SU-DHL-6 (cell line): ENCODE measurements at regions not wholly inside any gene's neighbourhood (a gene's known extent, or its start where the extent isn't known, plus 50 kb on each side); places are given as distances from the start of the nearest gene placed in this dataset.

Experiments
- H2AFZ ChIP-seq: fragments of 200-600 bp; sonication (generic); 2 replicates; pipeline ENCODE4 v1.6.1; 2014; ENCODE audit warnings: low read depth, mild to moderate bottlenecking, moderate library complexity, mixed read lengths, antibody characterized with exemption, low read length; ENCODE audit not compliant: severe bottlenecking
- H3F3A ChIP-seq: fragments of 200-600 bp; shearing (Covaris generic); 2 replicates; pipeline ENCODE4 v1.6.0; 2016; ENCODE audit warnings: antibody characterized with exemption, mild to moderate bottlenecking; ENCODE audit not compliant: insufficient read depth
- H3K27ac ChIP-seq: fragments of 200-600 bp; sonication (generic); 2 replicates; pipeline ENCODE4 v1.5.1; 2016; ENCODE audit warnings: low read depth, mild to moderate bottlenecking, low read length, moderate library complexity, mixed read lengths
- H3K27me3 ChIP-seq: fragments of 200-600 bp; sonication (generic), shearing (Covaris generic); 2 replicates; pipeline ENCODE4 v1.6.0; 2014; ENCODE audit warnings: mild to moderate bottlenecking, low read length
- H3K36me3 ChIP-seq: fragments of 200-600 bp; sonication (generic); 2 replicates; pipeline ENCODE4 v1.6.1; 2014; ENCODE audit warnings: mild to moderate bottlenecking, low read length, mixed read lengths
- H3K4me2 ChIP-seq: fragments of 300-600, 200-600 bp; shearing (Covaris generic), sonication (generic); 2 replicates; pipeline ENCODE4 v1.6.0; 2014; ENCODE audit warnings: low read length, low read depth, mild to moderate bottlenecking; ENCODE audit not compliant: poor library complexity, severe bottlenecking
- H3K4me3 ChIP-seq: fragments of 200-600 bp; sonication (generic); 2 replicates; pipeline ENCODE4 v1.5.1; 2014; ENCODE audit warnings: antibody characterized with exemption, low read length, mild to moderate bottlenecking, mixed read lengths; ENCODE audit not compliant: insufficient read depth, poor library complexity, severe bottlenecking
- H3K79me2 ChIP-seq: fragments of 200-600 bp; sonication (generic); 2 replicates; pipeline ENCODE4 v1.6.1; 2014; ENCODE audit warnings: mild to moderate bottlenecking, low read length, moderate library complexity; ENCODE audit not compliant: insufficient read depth
- H3K9ac ChIP-seq: fragments of 200-600 bp; sonication (generic); 2 replicates; pipeline ENCODE4 v1.7.0; 2014; ENCODE audit warnings: mild to moderate bottlenecking, low read length
- H3K9me2 ChIP-seq: fragments of 200-600 bp; sonication (generic); replicated peaks from 2 replicates; pipeline ENCODE4 v1.6.1; 2014; ENCODE audit warnings: low read length; ENCODE audit not compliant: insufficient read depth
- H3K9me3 ChIP-seq: fragments of 200-600 bp; sonication (generic); 2 replicates; pipeline ENCODE4 v1.6.1; 2014; ENCODE audit warnings: low read length, mixed read lengths; ENCODE audit not compliant: insufficient read depth
- H4K20me1 ChIP-seq: fragments of 200-600 bp; sonication (generic); 2 replicates; pipeline ENCODE4 v1.6.1; 2014; ENCODE audit warnings: low read depth, mild to moderate bottlenecking, antibody characterized with exemption, low read length, moderate library complexity, mixed read lengths
- EZH2phosphoT487 ChIP-seq: fragments of 200-600 bp; sonication (generic), shearing (Covaris generic); conservative IDR thresholded peaks from 2 replicates; pipeline ENCODE4 v1.6.1; 2018; ENCODE audit warnings: mild to moderate bottlenecking, antibody characterized with exemption, low read length, moderate library complexity, mixed read lengths
- TF ChIP-seq, protein P1 (sequence below): fragments of 200-600 bp; sonication (generic); IDR thresholded peaks from one replicate; pipeline ENCODE4 v1.5.1; 2017; ENCODE audit warnings: antibody characterized with exemption, mild to moderate bottlenecking, low read length, moderate library complexity; ENCODE audit not compliant: insufficient read depth, poor library complexity, severe bottlenecking

DNA sequence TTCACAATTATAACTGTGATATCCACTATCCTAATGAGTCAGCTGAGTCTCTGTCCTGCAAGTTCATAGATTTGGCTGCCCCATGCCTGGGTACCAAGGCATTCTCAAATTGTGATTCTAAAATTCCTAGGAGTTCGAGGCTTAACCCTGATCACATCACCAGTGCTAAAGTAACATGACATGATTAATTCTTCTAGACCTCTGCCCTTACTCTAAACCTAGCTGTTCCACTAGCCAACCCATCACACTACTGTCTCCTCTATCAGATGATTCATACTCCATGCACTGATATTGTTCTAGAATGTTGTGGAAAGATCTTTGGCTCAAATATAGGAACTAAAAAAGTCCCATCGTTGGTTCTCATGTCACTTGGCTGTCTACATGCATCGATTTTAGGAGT, 487.6 kb downstream of the PIK3C3 start:
- no peak overlapping the region for H3K4me3 ChIP-seq
- TF ChIP-seq, protein P1, sequence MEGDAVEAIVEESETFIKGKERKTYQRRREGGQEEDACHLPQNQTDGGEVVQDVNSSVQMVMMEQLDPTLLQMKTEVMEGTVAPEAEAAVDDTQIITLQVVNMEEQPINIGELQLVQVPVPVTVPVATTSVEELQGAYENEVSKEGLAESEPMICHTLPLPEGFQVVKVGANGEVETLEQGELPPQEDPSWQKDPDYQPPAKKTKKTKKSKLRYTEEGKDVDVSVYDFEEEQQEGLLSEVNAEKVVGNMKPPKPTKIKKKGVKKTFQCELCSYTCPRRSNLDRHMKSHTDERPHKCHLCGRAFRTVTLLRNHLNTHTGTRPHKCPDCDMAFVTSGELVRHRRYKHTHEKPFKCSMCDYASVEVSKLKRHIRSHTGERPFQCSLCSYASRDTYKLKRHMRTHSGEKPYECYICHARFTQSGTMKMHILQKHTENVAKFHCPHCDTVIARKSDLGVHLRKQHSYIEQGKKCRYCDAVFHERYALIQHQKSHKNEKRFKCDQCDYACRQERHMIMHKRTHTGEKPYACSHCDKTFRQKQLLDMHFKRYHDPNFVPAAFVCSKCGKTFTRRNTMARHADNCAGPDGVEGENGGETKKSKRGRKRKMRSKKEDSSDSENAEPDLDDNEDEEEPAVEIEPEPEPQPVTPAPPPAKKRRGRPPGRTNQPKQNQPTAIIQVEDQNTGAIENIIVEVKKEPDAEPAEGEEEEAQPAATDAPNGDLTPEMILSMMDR: no peak
- no peak for TF ChIP-seq EZH2phosphoT487
- no peaks in the 10 kb centered on the region for H3K9me2 ChIP-seq
- H3K27me3 ChIP-seq: no peaks in the 10 kb centered on the region
- H3K79me2 ChIP-seq: no peaks in the 10 kb centered on the region
- no peak overlapping the region for H3K9ac ChIP-seq
- H3K27ac ChIP-seq: no peak overlapping the region
- no peak overlapping the region for H2AFZ ChIP-seq
- H3F3A ChIP-seq: no peaks in the 10 kb centered on the region
- H4K20me1 ChIP-seq: no peaks in the 10 kb centered on the region
- no peak overlapping the region for H3K4me2 ChIP-seq
- H3K36me3 ChIP-seq: no peaks in the 10 kb centered on the region
- H3K9me3 ChIP-seq: peaks cover 14% of the 10 kb centered on the region; the same call in 1 of the 2 replicates

DNA sequence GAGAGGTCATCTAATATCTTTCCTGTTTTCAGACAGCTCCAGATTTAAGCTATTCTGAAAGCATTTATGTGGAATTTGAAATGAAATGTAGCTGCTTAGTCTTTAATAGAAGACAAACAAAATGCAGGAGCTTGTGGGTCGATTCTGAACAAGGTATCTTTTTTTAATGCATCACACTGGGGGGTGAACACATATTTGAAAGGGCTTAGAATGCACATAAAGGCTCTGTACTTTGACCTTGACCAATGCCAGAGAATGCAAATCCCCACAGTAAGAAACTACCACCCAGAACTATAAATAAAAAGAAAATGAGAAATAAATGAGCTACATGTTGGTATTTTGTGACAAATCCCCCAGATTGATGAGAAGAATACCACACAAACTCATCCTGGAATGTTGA, 489.3 kb downstream of the PIK3C3 start:
- TF ChIP-seq, protein P1: no peak
- TF ChIP-seq EZH2phosphoT487: no peak
- H4K20me1 ChIP-seq: no peaks in the 10 kb centered on the region
- no peak overlapping the region for H3K4me2 ChIP-seq
- no peaks in the 10 kb centered on the region for H3K9me2 ChIP-seq
- no peaks in the 10 kb centered on the region for H3K27me3 ChIP-seq
- peaks cover 30% of the 10 kb centered on the region; the same call in 1 of the 2 replicates for H3K9me3 ChIP-seq
- H3F3A ChIP-seq: no peaks in the 10 kb centered on the region
- no peak overlapping the region for H3K4me3 ChIP-seq
- H3K9ac ChIP-seq: no peak overlapping the region
- H3K79me2 ChIP-seq: no peaks in the 10 kb centered on the region
- H3K36me3 ChIP-seq: no peaks in the 10 kb centered on the region
- no peak overlapping the region for H3K27ac ChIP-seq
- no peak overlapping the region for H2AFZ ChIP-seq

DNA sequence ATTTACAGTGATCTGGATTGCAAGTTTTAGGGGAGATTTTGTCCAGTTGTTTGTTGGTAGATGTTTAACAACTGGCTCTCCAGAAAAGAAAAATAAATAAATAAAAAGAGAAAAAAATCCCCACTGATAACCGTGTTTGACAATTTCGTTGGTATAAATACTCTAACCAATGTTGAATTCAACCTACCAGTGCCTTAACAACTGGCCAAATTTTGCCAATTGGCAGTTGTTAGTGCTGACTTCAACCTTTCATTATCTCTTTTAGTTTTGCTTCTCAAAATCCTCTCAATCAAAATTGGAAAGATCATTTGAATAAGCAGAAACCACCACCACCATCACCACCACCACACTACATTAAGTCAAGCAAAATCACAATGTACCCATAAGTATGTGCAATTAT, 490.3 kb downstream of the PIK3C3 start:
- TF ChIP-seq, protein P1: no peak
- no peak for TF ChIP-seq EZH2phosphoT487
- Histone ChIP-seq H3K9me3 (peaks cover 30% of the 10 kb centered on the region; the same call in 1 of the 2 replicates), H2AFZ (no peak overlapping the region), H3K27me3 (no peaks in the 10 kb centered on the region), H3K27ac (no peak overlapping the region), H3K79me2 (no peaks in the 10 kb centered on the region), H4K20me1 (no peaks in the 10 kb centered on the region), H3K4me2 (no peak overlapping the region), H3F3A (no peaks in the 10 kb centered on the region), H3K9ac (no peak overlapping the region), H3K36me3 (no peaks in the 10 kb centered on the region), H3K4me3 (no peak overlapping the region), H3K9me2 (no peaks in the 10 kb centered on the region)
